ENCODE measurements at regions not wholly inside any gene's neighbourhood (a gene's known extent, or its start where the extent isn't known, plus 50 kb on each side); places are given as distances from the start of the nearest gene placed in this dataset.

- no peak for TF ChIP-seq CTCF (conservative IDR thresholded peaks at IDR 0.05)
- no peak overlapping the region for H3K27ac ChIP-seq
Measured at GRCh38 chr12:91982946-91983345, 162.7 kb downstream of the BTG1 start.

- H3K27ac ChIP-seq: no peak overlapping the region
- no peak for TF ChIP-seq CTCF (conservative IDR thresholded peaks at IDR 0.05)
Measured at GRCh38 chr12:91980389-91980821, 165.2 kb downstream of the BTG1 start.

- H3K27ac ChIP-seq: no peak overlapping the region
- TF ChIP-seq CTCF (conservative IDR thresholded peaks at IDR 0.05): no peak
Measured at GRCh38 chr12:91978143-91978542, 167.5 kb downstream of the BTG1 start.

- no peak overlapping the region for H3K27ac ChIP-seq
Measured at GRCh38 chr12:91975891-91976290, 169.8 kb downstream of the BTG1 start.

GRCh38 chr12:91974541-91975085 is 171.0 kb downstream of the BTG1 start:
- H3K27ac ChIP-seq: no peak overlapping the region
- no peak for TF ChIP-seq CTCF (conservative IDR thresholded peaks at IDR 0.05)

More at GRCh38 chr12:91975891-91976290, 169.8 kb downstream of the BTG1 start:
- TF ChIP-seq CTCF (conservative IDR thresholded peaks at IDR 0.05): no peak

- no peak for TF ChIP-seq CTCF (conservative IDR thresholded peaks at IDR 0.05)
- no peak overlapping the region for H3K27ac ChIP-seq
Measured at GRCh38 chr12:91973813-91974212, 171.8 kb downstream of the BTG1 start.

- H3K27ac ChIP-seq: no peak overlapping the region
- no peak for TF ChIP-seq CTCF (conservative IDR thresholded peaks at IDR 0.05)
Measured at GRCh38 chr12:91972896-91973295, 172.8 kb downstream of the BTG1 start.
